GM21723 (cell line): ENCODE measurements at regions not wholly inside any gene's neighbourhood (a gene's known extent, or its start where the extent isn't known, plus 50 kb on each side); places are given as distances from the start of the nearest gene placed in this dataset.
A peak's percentile ranks its signal among the peaks of the same experiment; 100 is the strongest.

ENCODE experiments used
- ATAC-seq: cut with Tn5 transposase; IDR thresholded peaks from one replicate; pipeline ENCODE4 v1.9.1; 2021; ENCODE audit warnings: mild to moderate bottlenecking, moderate library complexity; ENCODE audit not compliant: unreplicated experiment

- no peak for ATAC-seq
Measured at GRCh38 chr21:16287046-16287445, 557.3 kb downstream of the USP25 start.

GRCh38 chr21:16291296-16291695 is 561.5 kb downstream of the USP25 start:
- no peak for ATAC-seq

DNA sequence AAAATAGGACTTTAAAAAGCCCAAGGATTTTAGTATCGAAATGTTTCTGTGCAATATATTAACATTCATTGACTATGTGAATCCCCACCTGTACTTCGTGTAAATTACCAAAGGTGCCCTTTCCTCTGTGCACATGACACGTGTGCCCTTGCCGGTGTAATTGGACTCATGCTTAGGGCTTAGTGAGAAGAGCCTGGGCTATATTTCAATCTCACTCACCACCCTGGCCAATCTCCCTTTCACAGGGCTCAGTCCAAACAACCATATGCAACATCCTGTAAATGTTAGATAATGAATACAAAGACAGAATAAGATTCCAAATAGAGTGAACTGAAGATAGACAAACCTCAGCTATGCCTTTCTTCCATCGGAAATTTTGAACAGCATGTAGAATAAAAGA is 564.3 kb downstream of the USP25 start:
- ATAC-seq = no peak

GRCh38 chr21:16302851-16303282 is 573.1 kb downstream of the USP25 start:
- ATAC-seq = no peak

DNA sequence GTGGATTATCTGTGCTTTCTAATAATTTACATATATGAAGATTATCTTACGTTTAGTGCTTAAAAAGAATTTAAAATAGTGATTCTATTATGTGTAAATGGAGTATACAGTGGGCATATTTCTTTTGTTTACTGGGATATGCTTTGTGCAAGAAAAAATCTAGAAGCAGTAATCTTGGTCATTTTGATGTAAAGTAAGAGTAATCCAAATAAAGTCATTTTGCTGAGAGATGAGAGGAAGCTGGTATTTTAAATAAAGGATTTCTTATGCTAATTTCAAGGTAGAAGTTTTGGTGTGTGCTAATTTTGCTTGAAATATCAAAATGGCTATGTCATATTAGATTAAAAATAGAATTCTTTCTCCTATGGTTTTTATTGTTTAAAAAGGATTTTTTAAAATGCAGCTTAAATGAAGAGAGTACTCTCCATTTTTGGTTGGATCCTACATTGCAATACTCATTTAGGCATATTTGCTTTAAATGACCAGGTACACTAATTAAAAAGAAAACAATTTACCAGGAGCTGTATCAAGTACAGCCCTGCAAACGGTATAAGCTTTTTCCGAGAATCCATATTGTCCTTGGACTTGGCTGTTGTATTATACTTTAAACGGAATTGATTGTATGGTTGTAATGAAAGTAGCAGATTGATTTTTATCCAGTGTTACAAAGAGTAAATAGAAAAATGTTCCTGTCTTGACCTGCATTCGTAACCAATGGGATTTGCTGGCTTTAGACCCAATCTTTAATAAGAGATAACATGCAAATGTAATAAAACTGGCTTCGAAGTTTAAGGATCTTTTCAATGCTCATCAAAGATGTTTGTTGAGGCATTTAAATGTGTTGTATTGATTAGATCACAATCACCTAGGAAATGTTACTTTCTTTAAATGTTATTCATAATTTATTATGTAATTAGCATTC is 574.7 kb downstream of the USP25 start:
- ATAC-seq = no peak

GRCh38 chr21:16305686-16306085 is 575.9 kb downstream of the USP25 start:
- ATAC-seq = no peak

DNA sequence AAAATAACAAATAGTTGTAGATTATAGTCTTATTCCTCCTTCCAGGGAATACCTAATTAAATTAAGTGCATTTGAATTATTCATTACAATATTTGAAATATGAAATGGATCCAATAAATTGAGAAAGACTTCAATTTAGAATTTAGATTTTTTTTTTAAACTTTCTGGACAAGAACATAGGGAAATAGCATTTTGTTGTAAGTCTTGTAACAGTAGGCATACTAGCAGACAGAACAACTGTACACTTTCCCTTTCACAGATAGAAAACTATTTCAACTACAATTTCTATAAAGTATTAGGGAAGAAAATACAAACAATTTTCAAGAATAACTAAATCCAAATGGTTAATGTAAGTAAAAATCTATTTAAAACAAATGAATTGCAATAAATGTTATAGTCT is 577.5 kb downstream of the USP25 start:
- ATAC-seq = no peak

- ATAC-seq = no peak
Measured at GRCh38 chr21:16308269-16308668, 578.5 kb downstream of the USP25 start.

- no peak for ATAC-seq
Measured at GRCh38 chr21:16309250-16309971, 579.6 kb downstream of the USP25 start.

GRCh38 chr21:16310176-16310575 is 580.4 kb downstream of the USP25 start:
- ATAC-seq = no peak

DNA sequence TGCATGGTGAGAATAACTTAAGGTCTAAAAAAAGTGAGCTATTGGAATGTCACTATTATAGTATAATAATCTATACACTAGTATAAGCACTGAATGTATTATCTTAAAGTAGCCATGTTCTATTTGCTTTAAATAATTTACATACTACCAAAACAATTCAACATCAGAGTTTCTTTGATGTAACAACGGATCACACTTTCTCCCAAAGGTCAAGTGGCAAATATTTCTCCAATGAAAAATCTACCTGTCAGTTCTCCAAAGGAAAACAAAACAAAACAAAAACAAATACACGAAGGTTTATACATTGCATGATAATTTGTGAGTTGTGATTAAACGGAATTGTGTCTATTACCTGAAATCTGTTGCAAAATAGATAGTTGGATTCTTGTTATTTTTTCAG is 581.4 kb downstream of the USP25 start:
- no peak for ATAC-seq

DNA sequence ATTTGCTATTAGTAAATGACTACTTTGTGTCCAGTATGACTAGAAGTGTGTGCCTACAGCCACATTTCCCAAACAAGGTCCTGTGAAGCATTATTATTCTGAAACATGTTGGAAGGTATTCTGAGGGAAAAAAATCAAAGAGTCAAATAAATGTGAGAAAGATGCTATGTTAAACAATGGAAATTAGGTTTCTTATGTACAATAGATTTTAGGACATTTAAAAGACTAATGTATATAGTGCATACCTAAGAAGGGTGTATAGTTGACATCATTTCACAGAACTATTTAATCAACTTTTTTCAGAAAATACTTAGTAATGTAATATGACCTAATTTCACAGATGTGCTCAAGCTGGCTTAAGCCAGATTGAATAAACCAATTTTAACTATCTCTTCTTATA is 582.5 kb downstream of the USP25 start:
- ATAC-seq = no peak

GRCh38 chr21:16315223-16315622 is 585.4 kb downstream of the USP25 start:
- no peak for ATAC-seq

GRCh38 chr21:16318651-16319300 is 589.0 kb downstream of the USP25 start:
- ATAC-seq = no peak

DNA sequence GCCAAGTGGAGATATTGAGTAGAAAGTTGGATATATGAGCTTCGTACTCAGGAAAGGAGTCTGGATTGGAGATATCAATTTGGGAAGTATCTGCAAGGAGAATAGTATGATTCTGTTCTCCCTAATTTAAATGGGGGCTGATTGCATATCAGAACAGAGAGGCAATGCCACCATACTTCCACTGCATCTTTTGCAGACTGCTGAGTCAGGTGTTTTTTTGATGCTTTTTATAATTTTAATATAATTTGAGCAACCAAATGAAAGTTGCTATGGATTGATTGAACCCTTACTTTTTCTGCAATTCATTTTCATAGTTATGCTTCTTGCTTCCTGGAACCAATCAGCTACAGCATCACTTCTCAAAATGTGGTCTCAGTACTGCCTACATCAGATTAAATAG is 590.3 kb downstream of the USP25 start:
- no peak for ATAC-seq

GRCh38 chr21:16322454-16322853 is 592.7 kb downstream of the USP25 start:
- no peak for ATAC-seq

GRCh38 chr21:16323596-16323995 is 593.8 kb downstream of the USP25 start:
- ATAC-seq = no peak

- ATAC-seq = no peak
Measured at GRCh38 chr21:16324630-16325029, 594.8 kb downstream of the USP25 start.

DNA sequence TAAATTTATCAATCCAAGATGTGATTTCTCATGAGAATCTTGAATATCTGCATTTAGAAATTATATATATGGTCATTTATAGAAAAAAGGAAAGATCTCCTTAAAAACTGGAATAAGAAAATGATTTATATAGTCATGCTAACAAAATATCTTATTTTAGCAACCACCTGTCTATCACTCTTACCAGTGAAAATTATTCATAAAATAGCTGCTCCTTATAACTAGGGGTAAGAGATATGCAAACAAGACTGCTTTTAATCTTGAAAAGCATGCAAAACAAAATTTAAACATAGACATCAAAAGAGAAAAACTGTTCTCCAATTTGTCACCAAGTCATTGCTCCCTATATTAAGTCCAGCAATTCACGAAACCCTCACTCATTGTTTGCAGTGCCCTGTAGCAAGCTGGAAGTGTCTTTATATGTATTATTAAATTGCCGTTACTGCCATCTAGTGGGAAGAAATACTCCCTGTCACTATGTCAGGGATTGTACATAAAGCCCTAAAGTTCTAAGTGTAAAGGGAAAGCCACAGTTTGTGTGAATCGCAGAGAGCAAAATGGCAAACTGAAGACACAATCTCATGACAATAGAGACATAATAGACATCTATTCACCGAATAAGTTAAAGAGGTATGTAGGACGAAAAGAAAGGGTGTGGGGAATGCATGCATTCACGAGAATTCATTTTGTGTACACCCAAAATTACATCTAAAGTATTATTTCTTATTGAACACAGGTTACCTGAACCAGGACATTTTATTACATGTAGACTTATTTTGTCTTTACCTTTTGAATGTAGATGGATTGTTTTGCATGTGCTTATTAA is 600.5 kb downstream of the USP25 start:
- peak; percentile 83 for ATAC-seq

DNA sequence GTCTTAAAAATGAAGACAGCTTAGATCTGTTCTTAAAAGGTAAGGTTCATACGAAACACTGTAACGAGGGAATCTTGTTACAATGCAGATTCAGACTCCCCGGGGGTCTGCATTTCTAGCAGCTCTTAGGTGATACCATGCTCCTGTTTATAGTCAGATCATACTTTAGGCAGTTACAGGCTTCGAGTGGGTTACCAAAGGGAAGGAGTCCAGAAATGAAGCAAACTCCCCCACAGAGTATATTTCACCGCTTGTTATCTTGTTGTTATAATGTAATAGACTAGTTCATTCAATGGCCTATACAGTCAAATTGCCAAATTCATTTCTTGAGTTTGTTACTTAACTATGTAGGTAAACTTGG is 601.1 kb downstream of the USP25 start:
- ATAC-seq = no peak

- ATAC-seq = no peak
Measured at GRCh38 chr21:16337266-16337665, 607.5 kb downstream of the USP25 start.
